ENCODE measurements at regions not wholly inside any gene's neighbourhood (a gene's known extent, or its start where the extent isn't known, plus 50 kb on each side); places are given as distances from the start of the nearest gene placed in this dataset.

GRCh38 chr2:111679202-111679601 is 204.8 kb downstream of the ANAPC1 start:
- TF ChIP-seq TAF1 (IDR thresholded peaks at IDR 0.05; ENCODE audit: low read depth, low read length): no peak
- TF ChIP-seq POLR2AphosphoS5 (IDR thresholded peaks at IDR 0.05; ENCODE audit: low read depth, low read length): no peak
- no peak for TF ChIP-seq POLR2A (IDR thresholded peaks at IDR 0.05; ENCODE audit: low read depth, low read length)
- TF ChIP-seq POU2F2 (IDR thresholded peaks at IDR 0.05; ENCODE audit: low read depth, low read length): no peak
- no peak for TF ChIP-seq SPI1 (IDR thresholded peaks at IDR 0.05; ENCODE audit: low read depth, low read length)
- TF ChIP-seq PAX5 (IDR thresholded peaks at IDR 0.05; ENCODE audit: insufficient read depth, low read length, severe bottlenecking): no peak

Data from GM12891 (cell line).